Fibroblast of peridontal ligament (primary cell): ENCODE measurements at regions not wholly inside any gene's neighbourhood (a gene's known extent, or its start where the extent isn't known, plus 50 kb on each side); places are given as distances from the start of the nearest gene placed in this dataset.
"Not testable (repeated sequence)": the region's sequence is repeated elsewhere in the genome, so short reads cannot be mapped to it uniquely, and the experiment has no call there.

Experiments used
- DNase-seq: peaks from one replicate; pipeline ENCODE4 v3.0.0-alpha.2; 2010; ENCODE audit errors: extremely low read depth

GRCh38 chr21:30104241-30104640 is 62.4 kb downstream of the CLDN17 start:
- DNase-seq: no peak

GRCh38 chr21:30102871-30103270 is 63.7 kb downstream of the CLDN17 start:
- no peak for DNase-seq

- no peak for DNase-seq
These were observed 64.6 kb downstream of the CLDN17 start for GRCh38 chr21:30101967-30102366.

- no peak for DNase-seq
These were observed 68.8 kb downstream of the CLDN17 start for GRCh38 chr21:30097791-30098190.

GRCh38 chr21:30083225-30083945 is 83.2 kb downstream of the CLDN17 start:
- DNase-seq: no peak

GRCh38 chr21:30081506-30081905 is 85.1 kb downstream of the CLDN17 start:
- DNase-seq: no peak

- no peak for DNase-seq
These were observed 94.1 kb downstream of the CLDN17 start for GRCh38 chr21:30072496-30072895.

GRCh38 chr21:30058928-30059327 is 107.7 kb downstream of the CLDN17 start:
- DNase-seq: no peak

GRCh38 chr21:30057108-30057507 is 109.5 kb downstream of the CLDN17 start:
- no peak for DNase-seq

- DNase-seq: no peak
These were observed 108.8 kb upstream of the GRIK1 start for GRCh38 chr21:30048570-30048969.

- peak; percentile 41 for DNase-seq
These were observed 104.8 kb upstream of the GRIK1 start for GRCh38 chr21:30044447-30045064.

GRCh38 chr21:30042443-30042842 is 102.6 kb upstream of the GRIK1 start:
- DNase-seq: no peak

- DNase-seq: no peak
These were observed 93.6 kb upstream of the GRIK1 start for GRCh38 chr21:30033441-30033840.

- no peak for DNase-seq
These were observed 90.6 kb upstream of the GRIK1 start for GRCh38 chr21:30030416-30030815.

GRCh38 chr21:30028537-30028936 is 88.7 kb upstream of the GRIK1 start:
- no peak for DNase-seq

- no peak for DNase-seq
These were observed 88.2 kb upstream of the GRIK1 start for GRCh38 chr21:30027986-30028385.

- not testable (repeated sequence) for DNase-seq
These were observed 83.3 kb upstream of the GRIK1 start for GRCh38 chr21:30023056-30023455.

- no peak for DNase-seq
These were observed 75.1 kb upstream of the GRIK1 start for GRCh38 chr21:30014886-30015285.

GRCh38 chr21:29991624-29992023 is 51.8 kb upstream of the GRIK1 start:
- DNase-seq: no peak

GRCh38 chr21:29989634-29990234 is 49.9 kb upstream of the GRIK1 start:
- DNase-seq: no peak
